Kidney glomerular epithelial cell (primary cell): ENCODE measurements at regions not wholly inside any gene's neighbourhood (a gene's known extent, or its start where the extent isn't known, plus 50 kb on each side); places are given as distances from the start of the nearest gene placed in this dataset.
"Not testable (repeated sequence)": the region's sequence is repeated elsewhere in the genome, so short reads cannot be mapped to it uniquely, and the experiment has no call there.

Experiments used
- DNase-seq: peaks from one replicate; lab custom pipeline; 2025; lab: John Stamatoyannopoulos, UW

- DNase-seq: no peak
These were observed 577.2 kb upstream of the HTR2C start for GRCh38 chrX:114006664-114007063.

- DNase-seq: no peak
These were observed 587.1 kb upstream of the HTR2C start for GRCh38 chrX:113996781-113997180.

GRCh38 chrX:113991720-113992119 is 592.2 kb upstream of the HTR2C start:
- not testable (repeated sequence) for DNase-seq

GRCh38 chrX:113990669-113991068 is 593.2 kb upstream of the HTR2C start:
- DNase-seq: not testable (repeated sequence)

- not testable (repeated sequence) for DNase-seq
These were observed 595.5 kb upstream of the HTR2C start for GRCh38 chrX:113988315-113988935.

- DNase-seq: no peak
These were observed 597.5 kb upstream of the HTR2C start for GRCh38 chrX:113986427-113986826.

- DNase-seq: no peak
These were observed 601.1 kb upstream of the HTR2C start for GRCh38 chrX:113982766-113983165.

- no peak for DNase-seq
These were observed 602.9 kb upstream of the HTR2C start for GRCh38 chrX:113980953-113981352.

- DNase-seq: no peak
These were observed 606.0 kb upstream of the HTR2C start for GRCh38 chrX:113977887-113978286.

GRCh38 chrX:113975441-113975840 is 608.4 kb upstream of the HTR2C start:
- no peak for DNase-seq

- DNase-seq: no peak
These were observed 609.0 kb upstream of the HTR2C start for GRCh38 chrX:113974881-113975280.

- no peak for DNase-seq
These were observed 610.2 kb upstream of the HTR2C start for GRCh38 chrX:113973706-113974105.

- no peak for DNase-seq
These were observed 617.1 kb upstream of the HTR2C start for GRCh38 chrX:113966791-113967190.

- DNase-seq: no peak
These were observed 621.5 kb upstream of the HTR2C start for GRCh38 chrX:113962343-113962742.

GRCh38 chrX:113959912-113960626 is 623.8 kb upstream of the HTR2C start:
- DNase-seq: no peak

- no peak for DNase-seq
These were observed 627.0 kb upstream of the HTR2C start for GRCh38 chrX:113956936-113957335.

GRCh38 chrX:113954297-113954696 is 629.6 kb upstream of the HTR2C start:
- DNase-seq: no peak

- no peak for DNase-seq
These were observed 633.7 kb upstream of the HTR2C start for GRCh38 chrX:113950081-113950678.

- DNase-seq: no peak
These were observed 636.3 kb upstream of the HTR2C start for GRCh38 chrX:113947548-113947947.

- no peak for DNase-seq
These were observed 648.4 kb upstream of the HTR2C start for GRCh38 chrX:113935518-113935917.

GRCh38 chrX:113933931-113934330 is 650.0 kb upstream of the HTR2C start:
- DNase-seq: no peak

- no peak for DNase-seq
These were observed 654.9 kb upstream of the HTR2C start for GRCh38 chrX:113929004-113929403.

- no peak for DNase-seq
These were observed 663.2 kb upstream of the HTR2C start for GRCh38 chrX:113920661-113921060.
